ENCODE measurements at regions not wholly inside any gene's neighbourhood (a gene's known extent, or its start where the extent isn't known, plus 50 kb on each side); places are given as distances from the start of the nearest gene placed in this dataset.

DNA sequence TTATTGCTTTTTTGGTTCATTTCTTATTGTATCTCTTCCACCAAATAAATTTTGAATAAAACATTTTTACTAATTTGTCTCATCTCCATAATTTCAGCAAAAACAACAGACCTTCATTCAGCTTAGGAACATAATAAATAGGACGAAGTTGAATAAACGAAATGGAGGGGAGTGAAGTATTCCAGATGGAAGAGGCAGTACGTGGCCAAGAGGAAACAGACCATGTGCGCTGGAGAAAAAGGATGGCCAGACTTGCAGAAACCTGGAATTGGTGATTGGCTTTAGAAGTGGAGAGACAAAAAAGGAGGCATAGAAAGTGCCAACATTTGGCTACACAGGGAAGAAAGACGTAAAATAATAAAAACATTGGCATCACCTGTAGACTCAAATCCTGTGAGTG lies 113.5 kb downstream of the USP22 start:
- no peaks in the 10 kb centered on the region for H3K9me3 ChIP-seq (replicated peaks; ENCODE audit: control insufficient read depth, insufficient read depth, low read length)
- CTCF ChIA-PET: no interaction called here
- DNase-seq (ENCODE audit: low read depth, low spot score) (no peak), FAIRE-seq (no peak)
- no peaks in the 10 kb centered on the region for H3K9me1 ChIP-seq (replicated peaks; ENCODE audit: control insufficient read depth, extremely low read depth, insufficient read depth, low read length)
- POLR2A ChIA-PET: no interaction called here
- no peaks in the 10 kb centered on the region for H3K27me3 ChIP-seq (ENCODE audit: control insufficient read depth in 2 of 2, insufficient read depth in 2 of 2, low read length in 2 of 2)
- no peak overlapping the region for H3K4me3 ChIP-seq (replicated peaks in 1 of 3; ENCODE audit: insufficient read depth in 1 of 3, low read depth in 1 of 3, low read length in 3 of 3)
- dilution Hi-C loops (cut with MboI; ENCODE audit: extremely low pct_ligation_motif_present, low sequenced_read_pairs) (no loop called here), intact Hi-C loops (cut with micrococcal nuclease) (no loop called here)
- no peaks in the 10 kb centered on the region for H3K79me2 ChIP-seq (ENCODE audit: control insufficient read depth, insufficient read depth, low read length)
- no peak for TF ChIP-seq CTCF (IDR thresholded peaks at IDR 0.05; ENCODE audit: extremely low read depth in 1 of 2, insufficient read depth in 1 of 2, low read depth in 1 of 2, low read length in 2 of 2)
- TF ChIP-seq POLR2AphosphoS5 (IDR thresholded peaks at IDR 0.05; ENCODE audit: insufficient read depth, low read depth, low read length): no peak
- no peak for TF ChIP-seq MYC (IDR thresholded peaks at IDR 0.05; ENCODE audit: low read depth, low read length)
- TF ChIP-seq EZH2 (IDR thresholded peaks at IDR 0.05; ENCODE audit: borderline replicate concordance, low read depth, low read length, severe bottlenecking): no peak
- TF ChIP-seq FOS (IDR thresholded peaks at IDR 0.05; ENCODE audit: borderline replicate concordance, insufficient read depth, low read length): no peak
- TF ChIP-seq MAX (IDR thresholded peaks at IDR 0.05; ENCODE audit: insufficient read depth, insufficient read length): no peak
- TF ChIP-seq GATA2 (IDR thresholded peaks at IDR 0.05; ENCODE audit: insufficient read depth, insufficient read length, low read depth, low read length): no peak
- no peak for TF ChIP-seq JUN (IDR thresholded peaks at IDR 0.05; ENCODE audit: borderline replicate concordance, insufficient read depth, insufficient read length, low read depth)
- TF ChIP-seq POLR2A (IDR thresholded peaks at IDR 0.05; ENCODE audit: low read depth, low read length): no peak
- H3K36me3 ChIP-seq (ENCODE audit: control insufficient read depth in 2 of 2, extremely low read depth in 1 of 2, insufficient read depth in 2 of 2, low read length in 2 of 2): no peaks in the 10 kb centered on the region
- BruUV-seq (replicated peaks): no TSS peak
- no peaks in the 10 kb centered on the region for H4K20me1 ChIP-seq (replicated peaks; ENCODE audit: control insufficient read depth, extremely low read depth, insufficient read depth, low read length)
- no peak overlapping the region for H3K27ac ChIP-seq (ENCODE audit: insufficient read depth, low read depth, low read length)
- peaks cover 4% of the 10 kb centered on the region for H3K4me1 ChIP-seq (ENCODE audit: control insufficient read depth, extremely low read depth, insufficient read depth, low read length)
- H3K4me2 ChIP-seq (ENCODE audit: insufficient read depth, low read length): no peak overlapping the region
- H3K9ac ChIP-seq (replicated peaks; ENCODE audit: extremely low read depth, insufficient read depth, low read length): no peak overlapping the region
- H2AFZ ChIP-seq (ENCODE audit: low read depth, low read length): no peak overlapping the region

All from endothelial cell of umbilical vein (primary cell).